ENCODE measurements at regions not wholly inside any gene's neighbourhood (a gene's known extent, or its start where the extent isn't known, plus 50 kb on each side); places are given as distances from the start of the nearest gene placed in this dataset.

- TF ChIP-seq POLR2AphosphoS5 (IDR thresholded peaks at IDR 0.05) (no peak), POLR2A (IDR thresholded peaks at IDR 0.05) (no peak), CTCF (IDR thresholded peaks at IDR 0.05 in 8 of 11, conservative IDR thresholded peaks at IDR 0.05 in 3 of 11) (no peak)
Observed at GRCh38 chr5:174247301-174247700, 201.8 kb downstream of the NSG2 start.
